Left ventricle myocardium superior (tissue), 1 donor: ENCODE measurements at regions not wholly inside any gene's neighbourhood (a gene's known extent, or its start where the extent isn't known, plus 50 kb on each side); places are given as distances from the start of the nearest gene placed in this dataset.
"Not testable (repeated sequence)": the region's sequence is repeated elsewhere in the genome, so short reads cannot be mapped to it uniquely, and the experiment has no call there.

Source experiments
- ATAC-seq: fragments of 200-7000 bp; cut with Tn5 transposase; one replicate; pipeline ENCODE4 v1.9.1; 2020; ENCODE audit warnings: mild to moderate bottlenecking, moderate library complexity
- DNase-seq: peaks from one replicate; pipeline ENCODE4 v3.0.0-alpha.2; 2020
- intact Hi-C: fragments of 100-400 bp; cut with micrococcal nuclease; formaldehyde crosslinking; loops from one replicate; pipeline ENCODE4 v1.11.0; 2022
- donor health status: DM: no; HTN: yes; CAD: no; lungs with severe emphysema.

- DNase-seq, result no peak
- ATAC-seq, result no peak
- intact Hi-C loops, result no loop called here
Measured at GRCh38 chr14:22381766-22382165, 207.3 kb downstream of the DAD1 start.

- ATAC-seq (no peak), DNase-seq (no peak)
- intact Hi-C loops, result no loop called here
Measured at GRCh38 chr14:22381408-22381760, 207.6 kb downstream of the DAD1 start.

GRCh38 chr14:22380571-22381407 is 208.2 kb downstream of the DAD1 start:
- DNase-seq (no peak), ATAC-seq (no peak)
- intact Hi-C loops, result no loop called here

- DNase-seq, result no peak
- ATAC-seq, result no peak
- intact Hi-C loops, result no loop called here
Measured at GRCh38 chr14:22379727-22380126, 209.3 kb downstream of the DAD1 start.

- intact Hi-C loops, result no loop called here
- DNase-seq, result no peak
Measured at GRCh38 chr14:22378181-22378580, 210.8 kb downstream of the DAD1 start.

GRCh38 chr14:22375321-22375930 is 213.6 kb downstream of the DAD1 start:
- intact Hi-C loops, result loop anchor here (1.0 kb wide), 1 partner anchor 56 kb away; no protein-coding TSS in a partner anchor
- ATAC-seq (no peak), DNase-seq (no peak)

More at GRCh38 chr14:22378181-22378580, 210.8 kb downstream of the DAD1 start:
- ATAC-seq, result no peak

GRCh38 chr14:22370084-22370847 is 218.8 kb downstream of the DAD1 start:
- DNase-seq (peak; percentile 56), ATAC-seq (peak; percentile 99)
- intact Hi-C loops, result no loop called here

- ATAC-seq (no peak), DNase-seq (no peak)
- intact Hi-C loops, result no loop called here
Measured at GRCh38 chr14:22358726-22359125, 230.3 kb downstream of the DAD1 start.

- DNase-seq, ATAC-seq, intact Hi-C loops: not testable (repeated sequence)
Measured at GRCh38 chr14:22349281-22349680, 239.7 kb downstream of the DAD1 start.

- intact Hi-C loops, result no loop called here
- DNase-seq (no peak), ATAC-seq (no peak)
Measured at GRCh38 chr14:22344673-22345072, 244.4 kb downstream of the DAD1 start.

GRCh38 chr14:22344209-22344608 is 244.8 kb downstream of the DAD1 start:
- DNase-seq, ATAC-seq, intact Hi-C loops: not testable (repeated sequence)

GRCh38 chr14:22341049-22341448 is 248.0 kb downstream of the DAD1 start:
- no peak for ATAC-seq
- intact Hi-C loops, result no loop called here
- DNase-seq, result no peak

GRCh38 chr14:22338917-22339715 is 249.9 kb downstream of the DAD1 start:
- ATAC-seq (peak; percentile 99), DNase-seq (peak; percentile 85)
- intact Hi-C loops, result no loop called here

GRCh38 chr14:22338381-22338780 is 250.6 kb downstream of the DAD1 start:
- ATAC-seq, result no peak
- intact Hi-C loops, result no loop called here
- no peak for DNase-seq

GRCh38 chr14:22337938-22338337 is 251.1 kb downstream of the DAD1 start:
- intact Hi-C loops, result no loop called here
- ATAC-seq, result no peak
- DNase-seq, result no peak

GRCh38 chr14:22337521-22337920 is 251.5 kb downstream of the DAD1 start:
- intact Hi-C loops, result no loop called here
- DNase-seq (no peak), ATAC-seq (no peak)

GRCh38 chr14:22336031-22336430 is 253.0 kb downstream of the DAD1 start:
- no peak for ATAC-seq
- intact Hi-C loops, result no loop called here
- DNase-seq, result no peak

- DNase-seq (no peak), ATAC-seq (no peak)
- intact Hi-C loops, result no loop called here
Measured at GRCh38 chr14:22334627-22335026, 254.4 kb downstream of the DAD1 start.

GRCh38 chr14:22334275-22334577 is 254.8 kb downstream of the DAD1 start:
- no peak for DNase-seq
- intact Hi-C loops, result no loop called here
- no peak for ATAC-seq
